GM13976 (cell line): ENCODE measurements at regions not wholly inside any gene's neighbourhood (a gene's known extent, or its start where the extent isn't known, plus 50 kb on each side); places are given as distances from the start of the nearest gene placed in this dataset.

ENCODE experiments used
- DNase-seq: peaks from one replicate; pipeline ENCODE4 v3.0.0; 2012; ENCODE audit warnings: low spot score
- in situ Hi-C: fragments of 300-500 bp; cut with MboI; formaldehyde crosslinking; loops from one replicate; pipeline ENCODE4 v1.12.0; 2022; ENCODE audit warnings: low sequenced_read_pairs, mixed read lengths, inconsistent platforms; ENCODE audit not compliant: unreplicated experiment
- TF ChIP-seq, protein P1 (sequence below): IDR thresholded peaks from 2 replicates; pipeline ENCODE4 v1.5.1; 2012; ENCODE audit warnings: borderline replicate concordance, mild to moderate bottlenecking; ENCODE audit not compliant: insufficient read depth; ENCODE audit errors: extremely low read depth, missing control alignments, control extremely low read depth

GRCh38 chr6:68010936-68011335, 624.1 kb upstream of the ADGRB3 start:
- no peak for DNase-seq
- in situ Hi-C loops: no loop called here
- TF ChIP-seq, protein P1, sequence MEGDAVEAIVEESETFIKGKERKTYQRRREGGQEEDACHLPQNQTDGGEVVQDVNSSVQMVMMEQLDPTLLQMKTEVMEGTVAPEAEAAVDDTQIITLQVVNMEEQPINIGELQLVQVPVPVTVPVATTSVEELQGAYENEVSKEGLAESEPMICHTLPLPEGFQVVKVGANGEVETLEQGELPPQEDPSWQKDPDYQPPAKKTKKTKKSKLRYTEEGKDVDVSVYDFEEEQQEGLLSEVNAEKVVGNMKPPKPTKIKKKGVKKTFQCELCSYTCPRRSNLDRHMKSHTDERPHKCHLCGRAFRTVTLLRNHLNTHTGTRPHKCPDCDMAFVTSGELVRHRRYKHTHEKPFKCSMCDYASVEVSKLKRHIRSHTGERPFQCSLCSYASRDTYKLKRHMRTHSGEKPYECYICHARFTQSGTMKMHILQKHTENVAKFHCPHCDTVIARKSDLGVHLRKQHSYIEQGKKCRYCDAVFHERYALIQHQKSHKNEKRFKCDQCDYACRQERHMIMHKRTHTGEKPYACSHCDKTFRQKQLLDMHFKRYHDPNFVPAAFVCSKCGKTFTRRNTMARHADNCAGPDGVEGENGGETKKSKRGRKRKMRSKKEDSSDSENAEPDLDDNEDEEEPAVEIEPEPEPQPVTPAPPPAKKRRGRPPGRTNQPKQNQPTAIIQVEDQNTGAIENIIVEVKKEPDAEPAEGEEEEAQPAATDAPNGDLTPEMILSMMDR: no peak

- TF ChIP-seq, protein P1: no peak
- in situ Hi-C loops: no loop called here
- peak; percentile 64 for DNase-seq
Measured at GRCh38 chr6:68008445-68008844, 626.6 kb upstream of the ADGRB3 start.

DNA sequence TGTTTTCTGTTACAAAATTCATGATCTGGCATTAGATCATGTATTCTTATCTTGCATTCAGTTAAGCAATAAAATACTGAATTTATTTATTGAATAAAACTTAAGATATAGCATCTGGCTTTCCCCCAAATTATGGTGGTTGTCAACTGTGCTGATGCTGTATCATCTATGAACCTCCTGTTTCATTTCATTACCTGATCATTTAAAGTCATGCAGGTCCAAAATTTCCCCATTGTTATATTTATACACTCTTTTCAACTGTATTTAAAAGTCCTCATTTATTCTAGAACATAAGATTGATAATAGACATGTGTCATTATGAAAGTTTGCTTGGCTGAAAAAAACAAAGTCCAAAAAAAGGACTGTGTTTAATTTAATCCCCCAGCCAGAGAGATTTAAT, 627.4 kb upstream of the ADGRB3 start:
- in situ Hi-C loops: no loop called here
- TF ChIP-seq, protein P1: no peak
- DNase-seq: no peak

DNA sequence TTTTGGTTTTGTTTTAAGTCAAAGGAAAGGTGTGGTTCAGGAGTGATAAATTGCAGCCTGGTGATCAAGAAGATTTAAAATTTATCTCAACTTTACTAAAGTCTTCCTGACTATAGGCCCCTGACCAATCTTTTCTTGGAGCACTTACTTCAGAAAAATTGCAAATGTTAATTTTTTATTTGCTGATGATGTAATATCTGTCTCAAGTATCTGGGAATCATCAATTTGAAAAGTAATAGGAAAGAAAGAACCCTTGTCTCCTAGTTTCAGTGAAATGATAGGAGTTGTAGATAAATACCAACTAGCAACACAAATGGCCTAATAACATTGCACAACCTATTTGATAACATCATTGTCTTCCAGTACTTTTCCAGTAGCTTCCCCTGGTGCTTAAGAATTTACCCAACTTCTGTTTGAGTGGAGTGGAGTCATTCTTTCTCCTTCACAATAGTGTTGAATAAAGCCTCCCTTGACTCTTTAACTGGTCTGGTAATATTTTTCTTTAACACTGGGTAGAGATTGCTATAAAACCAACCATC, 648.3 kb upstream of the ADGRB3 start:
- in situ Hi-C loops: no loop called here
- no peak for DNase-seq
- TF ChIP-seq, protein P1: no peak

DNA sequence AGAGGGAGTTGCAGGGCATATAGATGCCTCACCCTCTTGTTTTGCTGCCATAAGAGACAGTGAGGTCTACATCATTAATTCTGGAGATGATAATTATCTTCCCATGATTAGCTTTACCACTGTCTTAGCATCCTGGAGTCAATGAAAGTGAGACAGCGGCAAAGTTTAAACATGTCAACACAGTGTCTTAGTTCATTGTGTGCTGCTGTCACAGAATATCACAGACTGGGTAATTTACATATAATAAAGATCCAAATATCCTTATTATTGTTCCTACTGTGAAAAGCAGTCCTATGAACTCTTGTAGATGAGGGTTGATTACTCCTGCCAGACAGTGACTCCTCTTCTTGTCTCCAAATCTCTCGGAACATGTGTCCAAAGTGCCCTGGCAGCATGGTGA, 658.6 kb upstream of the ADGRB3 start:
- TF ChIP-seq, protein P1: no peak
- in situ Hi-C loops: no loop called here
- DNase-seq: no peak

DNA sequence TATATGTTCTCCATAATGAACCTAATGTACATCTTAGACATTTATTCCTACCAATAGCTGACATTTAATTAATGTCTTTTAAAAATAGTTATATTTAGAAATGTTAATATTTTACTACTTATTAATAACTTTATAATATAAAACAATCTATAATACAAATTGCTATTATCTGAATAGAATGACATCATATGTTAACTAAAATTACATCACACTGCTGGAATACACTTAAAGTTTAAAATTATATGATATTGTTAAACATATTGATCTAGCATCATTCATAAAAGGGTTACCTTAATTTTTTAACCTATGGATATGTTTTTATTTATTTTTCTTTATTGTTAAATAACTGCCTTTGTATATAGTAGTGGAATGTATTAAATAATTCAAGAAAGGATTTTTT, 660.2 kb upstream of the ADGRB3 start:
- TF ChIP-seq, protein P1: no peak
- no peak for DNase-seq
- in situ Hi-C loops: no loop called here

GRCh38 chr6:67971812-67972211, 663.3 kb upstream of the ADGRB3 start:
- in situ Hi-C loops: no loop called here
- TF ChIP-seq, protein P1: no peak
- DNase-seq: no peak
